Urothelium cell line (cell line): ENCODE measurements at regions not wholly inside any gene's neighbourhood (a gene's known extent, or its start where the extent isn't known, plus 50 kb on each side); places are given as distances from the start of the nearest gene placed in this dataset.
"Not testable (repeated sequence)": the region's sequence is repeated elsewhere in the genome, so short reads cannot be mapped to it uniquely, and the experiment has no call there.

Experiments
- DNase-seq: peaks from one replicate; pipeline ENCODE4 v3.0.0; 2011; ENCODE audit warnings: low spot score, mixed read lengths
- FAIRE-seq: peaks from 2 replicates; lab custom pipeline; 2011; peaks lifted over from hg19 to GRCh38; lab: Jason Lieb, UNC

DNA sequence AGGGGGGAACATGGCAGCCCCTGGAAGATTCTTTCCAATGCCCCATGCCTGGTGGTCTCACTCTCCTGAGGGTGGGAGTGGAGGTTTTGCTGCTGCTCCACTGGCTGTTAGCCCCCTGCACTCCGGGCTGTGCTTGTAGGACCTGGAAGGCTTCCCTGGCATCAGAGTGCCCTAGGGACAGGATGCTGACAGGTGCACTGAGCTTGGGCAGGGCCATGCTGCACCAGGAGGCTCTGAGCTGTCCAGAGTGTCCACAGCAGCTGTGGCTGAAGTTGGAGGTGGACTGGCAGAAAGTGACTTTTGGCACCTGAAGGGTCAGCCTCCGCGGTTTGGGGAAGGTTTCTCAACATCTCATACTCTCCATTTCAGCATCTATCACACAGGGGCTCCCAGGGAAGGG lies 249.1 kb downstream of the GADD45G start:
- DNase-seq = no peak
- no peak for FAIRE-seq

DNA sequence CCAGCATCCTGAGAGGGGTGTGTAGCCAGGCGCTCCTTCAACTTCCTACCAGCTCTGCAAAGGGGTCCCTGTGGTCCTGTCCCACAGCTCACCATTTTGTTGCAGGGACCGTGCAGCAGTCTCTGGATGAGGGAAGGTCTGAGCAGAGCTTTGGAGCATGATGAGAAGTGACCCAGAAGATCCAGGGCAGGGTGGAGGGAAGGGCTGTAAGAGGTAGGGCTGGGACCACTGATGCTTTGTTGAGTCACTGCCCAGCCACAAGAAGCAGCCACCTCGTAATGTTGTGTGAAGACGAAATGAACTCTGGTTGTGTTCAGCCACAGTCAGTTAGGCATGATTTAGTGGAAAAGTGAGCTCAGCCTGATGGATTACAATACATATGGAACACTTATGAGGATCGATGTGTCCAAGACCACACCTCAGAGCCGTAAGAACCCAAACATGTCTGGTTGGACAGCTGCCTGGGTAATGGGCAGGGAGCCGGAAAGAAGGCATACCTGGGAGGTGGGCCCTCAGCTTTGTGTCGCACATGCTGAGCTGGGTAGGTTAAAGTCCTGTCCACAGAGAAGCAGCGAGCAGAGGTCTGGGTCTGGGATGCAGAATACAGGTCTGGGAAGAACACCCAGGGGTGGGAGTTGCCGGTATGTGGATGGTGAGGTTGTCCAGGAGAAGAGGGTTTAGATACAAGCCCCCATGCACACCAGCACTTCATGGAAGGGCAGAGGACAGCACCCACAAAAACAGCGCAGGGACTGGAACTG lies 250.1 kb downstream of the GADD45G start:
- FAIRE-seq = no peak
- DNase-seq = no peak

- FAIRE-seq, DNase-seq: not testable (repeated sequence)
Measured at GRCh38 chr9:89856296-89856695, 251.5 kb downstream of the GADD45G start.

- DNase-seq, FAIRE-seq: not testable (repeated sequence)
Measured at GRCh38 chr9:89856950-89857349, 252.1 kb downstream of the GADD45G start.

DNA sequence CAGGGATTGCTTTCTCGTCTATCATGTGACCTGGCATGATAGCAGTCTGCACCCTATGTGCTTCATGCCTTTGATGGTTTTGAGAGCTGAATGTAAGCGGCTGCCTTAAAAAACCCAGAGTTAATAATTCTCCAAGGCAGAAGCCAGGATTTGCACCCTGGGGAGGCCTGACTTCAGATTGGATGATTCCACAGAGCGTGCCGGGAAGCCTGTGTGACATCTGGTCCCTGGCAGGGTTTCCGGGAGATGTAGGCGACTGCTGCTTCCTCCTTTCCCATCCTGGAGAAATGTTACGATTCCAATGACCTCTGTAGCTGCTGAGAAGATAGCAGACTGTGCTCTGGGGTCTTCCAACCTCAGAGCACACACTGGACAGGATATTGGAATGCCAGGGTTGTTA lies 255.0 kb downstream of the GADD45G start:
- not testable (repeated sequence) for FAIRE-seq, DNase-seq

DNA sequence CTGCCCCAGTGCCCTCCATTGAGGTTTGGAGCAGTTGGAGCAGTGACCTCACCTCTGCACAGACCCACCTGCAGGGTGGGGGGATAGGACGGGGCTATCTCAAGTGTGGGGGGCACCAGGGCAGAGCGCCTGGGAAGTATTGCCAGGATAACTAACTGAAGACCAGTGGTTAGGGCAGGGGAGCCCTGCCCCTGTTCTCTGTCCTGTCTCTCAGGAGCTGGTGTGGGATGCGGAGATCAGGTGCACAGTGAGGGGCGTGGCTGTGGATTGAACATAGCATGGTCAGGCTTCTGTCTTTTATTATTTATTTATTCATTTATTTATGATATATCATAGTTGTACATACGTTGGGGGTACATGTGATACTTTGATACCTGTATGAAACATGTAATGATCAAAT lies 256.6 kb downstream of the GADD45G start:
- not testable (repeated sequence) for FAIRE-seq, DNase-seq

GRCh38 chr9:89862316-89862715 lies 257.5 kb downstream of the GADD45G start:
- FAIRE-seq = no peak

GRCh38 chr9:89863141-89863540 lies 258.3 kb downstream of the GADD45G start:
- DNase-seq (no peak), FAIRE-seq (no peak)

More at GRCh38 chr9:89862316-89862715, 257.5 kb downstream of the GADD45G start:
- DNase-seq = no peak

GRCh38 chr9:89863837-89864236 lies 259.0 kb downstream of the GADD45G start:
- no peak for FAIRE-seq

GRCh38 chr9:89864257-89864656 lies 259.4 kb downstream of the GADD45G start:
- no peak for DNase-seq
- FAIRE-seq = no peak

More at GRCh38 chr9:89863837-89864236, 259.0 kb downstream of the GADD45G start:
- no peak for DNase-seq

DNA sequence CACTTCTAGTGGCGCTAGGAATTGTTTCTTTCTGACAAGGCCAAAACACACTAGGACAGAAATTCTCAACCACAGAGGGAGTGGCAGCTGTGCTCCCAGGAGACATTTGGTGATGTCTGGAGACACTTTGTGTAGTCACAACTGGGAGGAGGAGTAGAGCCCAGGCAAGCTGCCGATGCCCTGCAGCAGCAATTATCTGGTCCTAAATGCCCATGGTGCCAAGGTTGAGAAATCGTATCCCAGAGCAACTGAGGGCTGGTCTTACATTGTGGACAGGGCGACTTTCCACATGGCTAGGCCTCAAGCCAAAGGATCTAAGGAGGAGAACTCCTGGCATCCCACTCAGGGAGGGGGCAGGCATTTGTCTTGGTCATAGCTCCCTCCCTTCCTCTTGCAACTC lies 259.9 kb downstream of the GADD45G start:
- DNase-seq (no peak), FAIRE-seq (no peak)

DNA sequence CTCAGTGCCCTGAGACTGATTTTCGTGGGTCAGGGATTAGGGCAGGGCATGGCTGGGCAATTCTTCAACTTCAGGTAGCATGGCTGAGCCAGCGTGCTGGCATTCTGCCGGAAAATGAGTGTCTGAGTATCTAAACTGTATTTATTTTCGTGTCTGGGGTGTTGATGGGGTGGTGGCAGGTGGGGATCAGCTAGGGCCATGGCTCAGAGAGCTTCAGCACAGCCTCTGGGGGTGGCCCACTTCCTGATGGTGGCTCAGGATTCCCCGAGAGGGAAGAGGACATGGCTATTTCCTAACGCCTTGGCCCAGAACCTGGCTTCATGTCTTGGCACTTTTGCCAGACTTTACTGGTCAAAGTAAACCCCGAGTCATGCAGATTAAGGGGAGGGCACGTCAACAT lies 260.5 kb downstream of the GADD45G start:
- no peak for DNase-seq

GRCh38 chr9:89865981-89866380 lies 261.2 kb downstream of the GADD45G start:
- FAIRE-seq = no peak
- no peak for DNase-seq

More for the DNA sequence above, 260.5 kb downstream of the GADD45G start:
- FAIRE-seq = no peak

DNA sequence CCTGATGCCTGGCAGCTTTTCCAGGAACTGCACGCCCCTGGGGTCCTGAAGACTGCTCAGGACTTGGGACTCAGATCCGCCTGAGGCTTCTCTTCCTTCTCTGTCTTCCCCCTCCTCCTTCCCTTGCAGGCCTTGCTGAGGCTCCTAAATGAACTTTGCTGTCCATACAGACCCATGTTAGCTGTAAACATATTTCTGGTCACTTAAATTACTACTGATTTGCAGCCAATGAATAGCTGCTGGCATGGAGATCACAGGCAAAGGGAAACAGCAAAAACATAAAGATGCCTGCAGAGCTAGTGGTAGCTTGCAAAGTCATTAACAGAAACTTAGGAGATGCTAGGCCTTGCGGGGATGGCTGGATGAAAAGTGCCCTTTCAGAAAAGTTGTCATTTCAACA lies 261.9 kb downstream of the GADD45G start:
- DNase-seq = no peak
- no peak for FAIRE-seq

- FAIRE-seq (no peak), DNase-seq (no peak)
Measured at GRCh38 chr9:89868100-89868499, 263.3 kb downstream of the GADD45G start.

DNA sequence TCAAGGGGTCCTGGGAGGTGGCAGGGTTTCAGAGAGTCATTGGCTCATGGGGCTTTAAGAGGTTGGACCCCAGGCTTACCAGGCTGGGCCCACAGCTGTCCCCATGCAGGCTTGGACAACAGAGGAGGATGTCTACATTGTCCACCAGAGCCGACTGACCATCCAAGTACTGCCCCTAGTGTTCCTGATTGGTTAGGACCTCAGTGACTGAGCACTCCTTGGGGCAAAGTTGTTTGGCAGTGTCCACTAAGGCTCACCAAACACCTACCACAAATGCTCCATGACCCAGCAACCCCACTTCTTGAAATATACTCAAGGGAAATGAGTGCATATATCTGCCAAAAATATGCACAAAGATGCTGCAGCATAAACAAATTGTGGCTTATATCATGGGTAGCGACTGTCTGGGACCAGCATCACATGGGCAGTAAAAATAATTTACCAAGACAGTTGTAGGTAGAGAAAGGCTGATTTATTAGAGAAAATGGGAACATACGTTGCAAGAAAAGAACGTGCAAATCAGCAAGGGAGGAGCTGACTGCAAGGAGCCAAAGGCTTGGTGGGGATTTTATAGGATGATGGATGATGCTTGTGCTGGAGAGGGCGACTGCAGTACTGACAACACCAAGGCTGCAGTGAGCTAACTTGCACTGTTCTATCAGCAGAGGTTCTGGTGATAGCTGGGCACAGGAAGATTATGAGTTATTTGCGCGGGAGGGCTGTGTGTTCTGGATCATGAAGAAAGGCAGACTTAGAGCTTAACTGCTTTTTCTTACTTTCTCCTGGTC lies 265.2 kb downstream of the GADD45G start:
- FAIRE-seq (no peak), DNase-seq (no peak)

GRCh38 chr9:89871871-89872331 lies 267.1 kb downstream of the GADD45G start:
- DNase-seq (no peak), FAIRE-seq (no peak)

- DNase-seq (no peak), FAIRE-seq (no peak)
Measured at GRCh38 chr9:89872426-89872912, 267.7 kb downstream of the GADD45G start.

DNA sequence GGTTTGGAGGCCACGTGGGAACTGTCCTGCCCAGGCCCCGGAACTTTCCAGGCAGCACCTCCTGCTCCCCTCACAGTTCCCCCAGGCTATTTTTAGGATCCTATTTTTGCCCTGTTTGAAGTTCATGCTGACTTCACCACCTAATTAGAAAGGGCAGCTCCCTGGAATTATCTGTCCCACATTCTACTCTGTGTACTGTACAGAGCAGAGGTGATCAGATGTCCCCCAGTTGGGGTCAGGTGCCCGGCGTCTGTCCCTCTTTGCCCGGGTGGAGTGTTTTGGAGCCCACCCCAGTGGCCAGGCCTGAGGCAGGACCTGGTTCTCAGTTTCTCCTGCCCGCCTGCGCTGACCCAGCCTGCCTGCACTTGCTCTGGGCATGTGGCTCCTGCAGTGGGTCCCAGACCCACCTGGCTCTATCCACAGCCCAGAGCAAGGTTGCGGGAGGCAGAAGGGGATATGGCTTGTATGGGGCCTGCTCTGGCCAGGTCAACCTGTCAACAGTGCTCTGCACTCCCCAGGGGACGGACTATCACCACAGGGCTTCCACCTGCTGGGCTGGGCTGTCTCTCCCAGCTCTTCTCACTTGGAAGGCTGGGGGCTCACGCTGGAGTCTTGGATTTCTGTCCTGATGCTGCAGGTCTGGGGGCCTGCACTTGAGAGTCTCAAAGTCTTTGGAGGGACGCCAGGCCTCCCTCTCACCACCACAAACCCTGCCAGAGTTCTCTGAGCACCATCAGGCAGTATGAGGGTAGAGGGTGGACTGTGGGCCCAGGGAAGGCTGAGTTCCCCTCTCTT lies 268.3 kb downstream of the GADD45G start:
- FAIRE-seq (no peak), DNase-seq (no peak)

- no peak for DNase-seq
- no peak for FAIRE-seq
Measured at GRCh38 chr9:89873801-89874200, 269.0 kb downstream of the GADD45G start.
